Panc1 (cell line): ENCODE measurements at regions not wholly inside any gene's neighbourhood (a gene's known extent, or its start where the extent isn't known, plus 50 kb on each side); places are given as distances from the start of the nearest gene placed in this dataset.

Experiments used
- ATAC-seq: fragments of 200-7000 bp; cut with Tn5 transposase; 2 replicates; pipeline ENCODE4 v1.9.1; 2020; ENCODE audit warnings: mild to moderate bottlenecking, moderate library complexity
- BruUV-seq: library from RNA; stranded (reverse); fragments of 400-500 nt; replicated peaks from 2 replicates; lab custom pipeline; 2021; lab: Mats Ljungman, UMichigan
- CTCF ChIA-PET: fragments of 300-600 bp; sonication (Branson Sonifier 250); formaldehyde crosslinking; loops from one replicate; lab custom pipeline; 2022; ENCODE audit warnings: antibody characterized with exemption; lab: Charles Lee
- POLR2A ChIA-PET: fragments of 300-600 bp; sonication (Branson Sonifier 250); formaldehyde crosslinking; loops from one replicate; lab custom pipeline; 2022; ENCODE audit warnings: antibody characterized with exemption; lab: Charles Lee
- DNase-seq: peaks from one replicate; pipeline ENCODE4 v3.0.0-alpha.2; 2010; ENCODE audit warnings: low read depth, low spot score
- H3K27ac ChIP-seq: 2 replicates; pipeline ENCODE4 v1.5.1; 2011; ENCODE audit warnings: mild to moderate bottlenecking, low read length, inconsistent platforms
- H3K27me3 ChIP-seq: fragments of 200-500 bp; sonication (Bioruptor generic); 2 replicates; pipeline ENCODE4 v1.6.0; 2014; ENCODE audit warnings: low read length, inconsistent platforms; ENCODE audit not compliant: control insufficient read depth, insufficient read depth
- H3K36me3 ChIP-seq: fragments of 200-500 bp; sonication (Bioruptor generic); 2 replicates; pipeline ENCODE4 v1.5.1; 2014; ENCODE audit warnings: inconsistent platforms, mild to moderate bottlenecking, low read length, moderate library complexity; ENCODE audit not compliant: control insufficient read depth, insufficient read depth
- H3K4me1 ChIP-seq: 2 replicates; pipeline ENCODE4 v1.5.1; 2011; ENCODE audit warnings: inconsistent platforms, mild to moderate bottlenecking, low read length, moderate library complexity; ENCODE audit not compliant: control insufficient read depth, insufficient read depth
- H3K4me3 ChIP-seq, 2 experiments: 2 replicates each; pipeline ENCODE4 v1.5.1; 2011 to 2012; ENCODE audit warnings: low read depth in 2 of 2, low read length in 2 of 2, mild to moderate bottlenecking in 2 of 2, inconsistent platforms in 1 of 2, moderate library complexity in 1 of 2
- H3K9me3 ChIP-seq: fragments of 200-500 bp; sonication (Bioruptor generic); 2 replicates; pipeline ENCODE4 v1.5.1; 2014; ENCODE audit warnings: low read depth, mild to moderate bottlenecking, inconsistent platforms, low read length, moderate library complexity; ENCODE audit not compliant: control insufficient read depth, insufficient read depth
- POLR2AphosphoS5 ChIP-seq: IDR thresholded peaks from 2 replicates; pipeline ENCODE4 v1.6.1; 2012; ENCODE audit warnings: mild to moderate bottlenecking, low read depth, low read length, moderate library complexity
- SIN3A ChIP-seq: IDR thresholded peaks from 2 replicates; pipeline ENCODE4 v1.6.1; 2012; ENCODE audit warnings: low read depth, mild to moderate bottlenecking, low read length, moderate library complexity, borderline replicate concordance; ENCODE audit not compliant: insufficient read depth
- TCF7L2 ChIP-seq: IDR thresholded peaks from 2 replicates; pipeline ENCODE4 v1.6.1; 2011; ENCODE audit warnings: mild to moderate bottlenecking, low read depth, low read length, inconsistent platforms
- in situ Hi-C: cut with HindIII; loops from 2 replicates; pipeline ENCODE4 v1.10.0; 2016; ENCODE audit warnings: low sequenced_read_pairs, low pct_unique_long_range_greater_than_20kb
- intact Hi-C: fragments of 100-400 bp; cut with micrococcal nuclease; formaldehyde crosslinking; loops from one replicate; pipeline ENCODE4 v1.10.0; 2022; ENCODE audit not compliant: unreplicated experiment
- TF ChIP-seq, protein P1 (sequence below), 2 experiments: IDR thresholded peaks; 2 replicates each; pipeline ENCODE4 v1.6.1; 2011 to 2012; ENCODE audit warnings: low read depth in 2 of 2, control low read depth in 1 of 2, low read length in 1 of 2, mild to moderate bottlenecking in 1 of 2, moderate library complexity in 1 of 2; ENCODE audit not compliant: insufficient read depth in 1 of 2
- TF ChIP-seq, protein P2 (sequence below): fragments of 450-650 bp; IDR thresholded peaks from 2 replicates; pipeline ENCODE4 v1.5.1; 2017; ENCODE audit warnings: mild to moderate bottlenecking

DNA sequence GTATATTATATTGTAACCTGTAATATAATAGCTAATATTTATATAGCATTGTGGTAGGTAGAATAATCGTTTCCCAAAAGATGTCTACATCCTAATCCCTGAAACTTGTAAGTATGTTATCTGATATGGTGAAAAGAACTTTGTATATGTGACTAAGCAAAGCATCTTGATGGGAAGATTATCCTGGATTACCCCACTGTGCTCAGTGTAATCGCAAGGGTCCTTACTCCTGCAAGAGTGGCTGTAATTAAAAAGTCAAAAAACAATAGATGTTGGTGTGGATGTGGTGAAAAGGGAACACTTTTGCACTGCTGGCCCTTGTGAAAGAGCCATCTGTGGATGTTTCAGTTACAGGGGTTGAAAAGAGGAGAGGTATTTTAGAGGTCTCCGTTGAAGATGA lies 95.2 kb downstream of the EDN1 start:
- no peak overlapping the region for H3K4me3 ChIP-seq

DNA sequence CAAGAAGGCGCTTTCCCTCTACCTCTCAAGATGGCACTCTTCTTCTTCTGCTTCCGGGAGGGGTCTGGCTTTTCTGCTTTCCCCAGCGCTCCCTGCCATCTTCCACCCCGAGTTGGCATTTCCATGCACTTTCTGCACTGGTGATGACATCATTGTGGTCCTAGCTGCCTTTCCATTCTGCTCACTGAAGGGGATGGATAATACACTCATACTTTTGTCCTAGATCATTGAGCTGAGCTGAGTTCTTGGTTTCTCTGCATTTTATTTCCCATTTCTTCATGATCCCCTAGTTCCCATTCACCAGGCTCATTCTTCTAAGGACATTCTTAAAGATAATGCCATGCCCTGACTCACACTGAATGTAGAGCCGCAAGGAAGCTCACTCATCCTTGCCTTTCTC lies 96.7 kb downstream of the EDN1 start:
- POLR2A ChIA-PET: no interaction called here
- in situ Hi-C loops: no loop called here
- H3K27ac ChIP-seq: peak overlapping the region; percentile 5; the same call in 1 of the 2 replicates

More for the DNA sequence above, 95.2 kb downstream of the EDN1 start:
- BruUV-seq: no TSS peak
- intact Hi-C loops: no loop called here
- ATAC-seq: no peak
- CTCF ChIA-PET: no interaction called here
- Histone ChIP-seq H3K36me3 (no peaks in the 10 kb centered on the region), H3K27me3 (no peaks in the 10 kb centered on the region), H3K27ac (peak overlapping the region; percentile 9; the same call in 1 of the 2 replicates), H3K4me1 (no peaks in the 10 kb centered on the region), H3K9me3 (no peaks in the 10 kb centered on the region)
- in situ Hi-C loops: no loop called here
- no peak for TF ChIP-seq SIN3A
- no peak for TF ChIP-seq TCF7L2
- TF ChIP-seq, protein P1, sequence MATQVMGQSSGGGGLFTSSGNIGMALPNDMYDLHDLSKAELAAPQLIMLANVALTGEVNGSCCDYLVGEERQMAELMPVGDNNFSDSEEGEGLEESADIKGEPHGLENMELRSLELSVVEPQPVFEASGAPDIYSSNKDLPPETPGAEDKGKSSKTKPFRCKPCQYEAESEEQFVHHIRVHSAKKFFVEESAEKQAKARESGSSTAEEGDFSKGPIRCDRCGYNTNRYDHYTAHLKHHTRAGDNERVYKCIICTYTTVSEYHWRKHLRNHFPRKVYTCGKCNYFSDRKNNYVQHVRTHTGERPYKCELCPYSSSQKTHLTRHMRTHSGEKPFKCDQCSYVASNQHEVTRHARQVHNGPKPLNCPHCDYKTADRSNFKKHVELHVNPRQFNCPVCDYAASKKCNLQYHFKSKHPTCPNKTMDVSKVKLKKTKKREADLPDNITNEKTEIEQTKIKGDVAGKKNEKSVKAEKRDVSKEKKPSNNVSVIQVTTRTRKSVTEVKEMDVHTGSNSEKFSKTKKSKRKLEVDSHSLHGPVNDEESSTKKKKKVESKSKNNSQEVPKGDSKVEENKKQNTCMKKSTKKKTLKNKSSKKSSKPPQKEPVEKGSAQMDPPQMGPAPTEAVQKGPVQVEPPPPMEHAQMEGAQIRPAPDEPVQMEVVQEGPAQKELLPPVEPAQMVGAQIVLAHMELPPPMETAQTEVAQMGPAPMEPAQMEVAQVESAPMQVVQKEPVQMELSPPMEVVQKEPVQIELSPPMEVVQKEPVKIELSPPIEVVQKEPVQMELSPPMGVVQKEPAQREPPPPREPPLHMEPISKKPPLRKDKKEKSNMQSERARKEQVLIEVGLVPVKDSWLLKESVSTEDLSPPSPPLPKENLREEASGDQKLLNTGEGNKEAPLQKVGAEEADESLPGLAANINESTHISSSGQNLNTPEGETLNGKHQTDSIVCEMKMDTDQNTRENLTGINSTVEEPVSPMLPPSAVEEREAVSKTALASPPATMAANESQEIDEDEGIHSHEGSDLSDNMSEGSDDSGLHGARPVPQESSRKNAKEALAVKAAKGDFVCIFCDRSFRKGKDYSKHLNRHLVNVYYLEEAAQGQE (IDR thresholded peaks at IDR 0.05; ENCODE audit: insufficient read depth in 1 of 2, low read depth in 2 of 2, low read length in 1 of 2): no peak
- no peak for TF ChIP-seq POLR2AphosphoS5
- TF ChIP-seq, protein P2, sequence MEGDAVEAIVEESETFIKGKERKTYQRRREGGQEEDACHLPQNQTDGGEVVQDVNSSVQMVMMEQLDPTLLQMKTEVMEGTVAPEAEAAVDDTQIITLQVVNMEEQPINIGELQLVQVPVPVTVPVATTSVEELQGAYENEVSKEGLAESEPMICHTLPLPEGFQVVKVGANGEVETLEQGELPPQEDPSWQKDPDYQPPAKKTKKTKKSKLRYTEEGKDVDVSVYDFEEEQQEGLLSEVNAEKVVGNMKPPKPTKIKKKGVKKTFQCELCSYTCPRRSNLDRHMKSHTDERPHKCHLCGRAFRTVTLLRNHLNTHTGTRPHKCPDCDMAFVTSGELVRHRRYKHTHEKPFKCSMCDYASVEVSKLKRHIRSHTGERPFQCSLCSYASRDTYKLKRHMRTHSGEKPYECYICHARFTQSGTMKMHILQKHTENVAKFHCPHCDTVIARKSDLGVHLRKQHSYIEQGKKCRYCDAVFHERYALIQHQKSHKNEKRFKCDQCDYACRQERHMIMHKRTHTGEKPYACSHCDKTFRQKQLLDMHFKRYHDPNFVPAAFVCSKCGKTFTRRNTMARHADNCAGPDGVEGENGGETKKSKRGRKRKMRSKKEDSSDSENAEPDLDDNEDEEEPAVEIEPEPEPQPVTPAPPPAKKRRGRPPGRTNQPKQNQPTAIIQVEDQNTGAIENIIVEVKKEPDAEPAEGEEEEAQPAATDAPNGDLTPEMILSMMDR: no peak
- POLR2A ChIA-PET: no interaction called here
- no peak for DNase-seq

More for the DNA sequence above, 96.7 kb downstream of the EDN1 start:
- no peaks in the 10 kb centered on the region for H3K4me1 ChIP-seq
- intact Hi-C loops: no loop called here
- CTCF ChIA-PET: interaction anchor here (0.6 kb wide), 1 partner anchor 51 kb away, joined by 3 read pairs; no protein-coding TSS in a partner anchor
- no peaks in the 10 kb centered on the region for H3K36me3 ChIP-seq
- no peak for TF ChIP-seq POLR2AphosphoS5
- TF ChIP-seq SIN3A: no peak
- TF ChIP-seq TCF7L2: no peak
- TF ChIP-seq, protein P2: no peak
- TF ChIP-seq, protein P1 (IDR thresholded peaks at IDR 0.05; ENCODE audit: insufficient read depth in 1 of 2, low read depth in 2 of 2, low read length in 1 of 2): no peak
- ATAC-seq (no peak), DNase-seq (no peak)
- no TSS peak for BruUV-seq
- no peaks in the 10 kb centered on the region for H3K9me3 ChIP-seq
- H3K27me3 ChIP-seq: no peaks in the 10 kb centered on the region
- no peak overlapping the region for H3K4me3 ChIP-seq
